Psoas muscle (tissue), 7 donors: ENCODE measurements at regions not wholly inside any gene's neighbourhood (a gene's known extent, or its start where the extent isn't known, plus 50 kb on each side); places are given as distances from the start of the nearest gene placed in this dataset.

Source experiments
- ATAC-seq, 4 donors: fragments of 200-7000 bp; cut with Tn5 transposase; one replicate each; pipeline ENCODE4 v1.9.1; 2020; ENCODE audit warnings: moderate library complexity in 3 of 4, mild to moderate bottlenecking in 2 of 4
- DNase-seq, 2 donors: peaks; one replicate each; pipeline ENCODE4 v3.0.0-alpha.2; 2020
- H3K27ac ChIP-seq: fragments of 200-600 bp; one replicate; pipeline ENCODE4 v1.8.0; 2022
- H3K27me3 ChIP-seq, 3 donors: fragments of 200-600 bp in 1 of 3; one replicate each; pipeline versions ENCODE4 v1.6.1 to v1.8.0; 2013 to 2022; ENCODE audit warnings: low read length in 2 of 3, mild to moderate bottlenecking in 2 of 3, moderate library complexity in 1 of 3; ENCODE audit not compliant: insufficient read depth in 3 of 3
- H3K36me3 ChIP-seq, 2 donors: fragments of 200-600 bp in 1 of 2; one replicate each; pipeline versions ENCODE4 v1.6.1 to v1.8.0; 2013 to 2022; ENCODE audit warnings: low read depth in 1 of 2, mild to moderate bottlenecking in 1 of 2, moderate library complexity in 1 of 2; ENCODE audit not compliant: insufficient read depth in 1 of 2
- H3K4me1 ChIP-seq: fragments of 200-600 bp; one replicate; pipeline ENCODE4 v1.8.0; 2022
- H3K4me3 ChIP-seq: fragments of 200-600 bp; one replicate; pipeline ENCODE4 v1.8.0; 2022; ENCODE audit warnings: mild to moderate bottlenecking
- H3K9me3 ChIP-seq: fragments of 200-600 bp; one replicate; pipeline ENCODE4 v1.8.0; 2022
- CTCF ChIP-seq: fragments of 200-600 bp; IDR thresholded peaks from one replicate; pipeline ENCODE4 v1.8.0; 2022; ENCODE audit warnings: antibody characterized with exemption
- WGBS, 3 donors: extraction: QIAGEN DNeasy Blood & Tissue Kit; methylation state at CpG; one replicate each; pipeline versions ENCODE4 v1.1.6 to v1.1.7; 2013; 5-methylcytosine and 5-hydroxymethylcytosine counted together
- intact Hi-C, 2 donors: fragments of 100-400 bp; cut with DNase I; formaldehyde crosslinking; loops; one replicate each; pipeline versions ENCODE4 v1.11.0 to v1.14.2; 2022
- donor health status: healthy with polysubstance abuse.
- donor health status: DM: no; HTN: no; CAD: no; lungs with moderate emphysema.
- donor health status: Bipolar disorder and iron deficiency.
- donor health status: healthy.
- donor health status: DM: yes; HTN: yes; CAD: no.
- donor health status: DM: no; HTN: no; CAD: no.
- donor health status: DM: yes; HTN: yes; CAD: no.

- H3K4me3 ChIP-seq = no peak overlapping the region
- ATAC-seq (no peak), DNase-seq (no peak)
- no peak for TF ChIP-seq CTCF
- no peaks in the 10 kb centered on the region for H3K4me1 ChIP-seq
- H3K27me3 ChIP-seq = no peaks in the 10 kb centered on the region
- no peaks in the 10 kb centered on the region for H3K9me3 ChIP-seq
- H3K27ac ChIP-seq = no peak overlapping the region
- H3K36me3 ChIP-seq = no peaks in the 10 kb centered on the region
- intact Hi-C loops = no loop called here
- WGBS, 3 donors = 65 to 75% (median 65%) methylated on average over 3 of the region's 3 CpGs
Observed at GRCh38 chr7:41069635-41070034, 633.3 kb downstream of the INHBA start.

- H3K27ac ChIP-seq = no peak overlapping the region
- H3K27me3 ChIP-seq = no peaks in the 10 kb centered on the region
- no peak overlapping the region for H3K4me3 ChIP-seq
- no peak for ATAC-seq
- DNase-seq = no peak
- no peaks in the 10 kb centered on the region for H3K9me3 ChIP-seq
- 29 to 41% (median 34%) methylated on average over 1 of the region's 1 CpG for WGBS, 3 donors
- H3K36me3 ChIP-seq = no peaks in the 10 kb centered on the region
- H3K4me1 ChIP-seq = no peaks in the 10 kb centered on the region
- intact Hi-C loops = no loop called here
- no peak for TF ChIP-seq CTCF
Observed at GRCh38 chr7:41067576-41067975, 635.3 kb downstream of the INHBA start.

- Histone ChIP-seq H3K27ac (no peak overlapping the region), H3K36me3 (no peaks in the 10 kb centered on the region), H3K4me1 (no peaks in the 10 kb centered on the region), H3K9me3 (no peaks in the 10 kb centered on the region), H3K27me3 (no peaks in the 10 kb centered on the region), H3K4me3 (no peak overlapping the region)
- DNase-seq (no peak), ATAC-seq (no peak)
- 94 to 98% (median 94%) methylated on average over 4 of the region's 4 CpGs for WGBS, 3 donors
- TF ChIP-seq CTCF = no peak
- intact Hi-C loops = no loop called here
Observed at GRCh38 chr7:41065663-41066062, 637.2 kb downstream of the INHBA start.

GRCh38 chr7:41063116-41063515 lies 639.8 kb downstream of the INHBA start:
- no peak for DNase-seq
- no peaks in the 10 kb centered on the region for H3K36me3 ChIP-seq
- TF ChIP-seq CTCF = no peak
- no peak overlapping the region for H3K4me3 ChIP-seq
- 63 to 68% (median 66%) methylated on average over 4 of the region's 4 CpGs for WGBS, 3 donors
- no peaks in the 10 kb centered on the region for H3K9me3 ChIP-seq
- intact Hi-C loops = no loop called here
- H3K4me1 ChIP-seq = no peaks in the 10 kb centered on the region
- H3K27me3 ChIP-seq = no peaks in the 10 kb centered on the region
- H3K27ac ChIP-seq = no peak overlapping the region
- no peak for ATAC-seq

GRCh38 chr7:41060796-41061195 lies 642.1 kb downstream of the INHBA start:
- Histone ChIP-seq H3K4me1 (no peaks in the 10 kb centered on the region), H3K9me3 (no peaks in the 10 kb centered on the region), H3K36me3 (no peaks in the 10 kb centered on the region), H3K27ac (no peak overlapping the region), H3K27me3 (no peaks in the 10 kb centered on the region), H3K4me3 (no peak overlapping the region)
- intact Hi-C loops = no loop called here
- TF ChIP-seq CTCF = no peak
- 49 to 59% (median 50%) methylated on average over 6 of the region's 6 CpGs for WGBS, 3 donors
- ATAC-seq = no peak
- DNase-seq = no peak
